ENCODE measurements at regions not wholly inside any gene's neighbourhood (a gene's known extent, or its start where the extent isn't known, plus 50 kb on each side); places are given as distances from the start of the nearest gene placed in this dataset.
"Not testable (repeated sequence)": the region's sequence is repeated elsewhere in the genome, so short reads cannot be mapped to it uniquely, and the experiment has no call there.

DNA sequence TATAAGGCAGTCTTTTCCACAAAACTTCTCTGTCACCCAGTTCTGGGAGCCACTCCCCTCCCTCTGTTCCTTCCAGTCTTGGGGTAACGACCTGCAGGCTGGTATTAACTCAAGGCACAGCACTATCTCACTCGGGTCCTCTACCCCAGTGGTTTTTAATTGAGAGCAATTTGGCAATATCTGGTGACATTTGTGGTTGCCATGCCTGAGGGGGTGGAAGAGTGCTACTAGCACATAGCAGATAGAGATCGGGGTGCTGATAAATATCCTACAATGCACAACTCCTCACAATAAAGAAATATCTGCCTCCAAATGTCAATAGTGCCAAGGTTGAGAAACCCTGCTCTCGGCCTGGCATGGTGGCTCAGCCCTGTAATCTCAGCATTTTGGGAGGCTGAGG lies 117.7 kb upstream of the ABCC4 start:
- Histone ChIP-seq H3K9me3 (no peaks in the 10 kb centered on the region), H3K4me3 (no peak overlapping the region), H3K27me3 (no peaks in the 10 kb centered on the region), H3K36me3 (no peaks in the 10 kb centered on the region), H3K27ac (no peak overlapping the region), H3K4me1 (no peaks in the 10 kb centered on the region)
- intact Hi-C loops (cut with DNase I), result no loop called here
- no peak for DNase-seq (ENCODE audit: extremely low spot score in 2 of 2)
- TF ChIP-seq POLR2AphosphoS5 (IDR thresholded peaks at IDR 0.05; ENCODE audit: insufficient read depth in 1 of 2, low read depth in 1 of 2) (no peak), POLR2A (IDR thresholded peaks at IDR 0.05) (no peak)
- TF ChIP-seq, protein P1, sequence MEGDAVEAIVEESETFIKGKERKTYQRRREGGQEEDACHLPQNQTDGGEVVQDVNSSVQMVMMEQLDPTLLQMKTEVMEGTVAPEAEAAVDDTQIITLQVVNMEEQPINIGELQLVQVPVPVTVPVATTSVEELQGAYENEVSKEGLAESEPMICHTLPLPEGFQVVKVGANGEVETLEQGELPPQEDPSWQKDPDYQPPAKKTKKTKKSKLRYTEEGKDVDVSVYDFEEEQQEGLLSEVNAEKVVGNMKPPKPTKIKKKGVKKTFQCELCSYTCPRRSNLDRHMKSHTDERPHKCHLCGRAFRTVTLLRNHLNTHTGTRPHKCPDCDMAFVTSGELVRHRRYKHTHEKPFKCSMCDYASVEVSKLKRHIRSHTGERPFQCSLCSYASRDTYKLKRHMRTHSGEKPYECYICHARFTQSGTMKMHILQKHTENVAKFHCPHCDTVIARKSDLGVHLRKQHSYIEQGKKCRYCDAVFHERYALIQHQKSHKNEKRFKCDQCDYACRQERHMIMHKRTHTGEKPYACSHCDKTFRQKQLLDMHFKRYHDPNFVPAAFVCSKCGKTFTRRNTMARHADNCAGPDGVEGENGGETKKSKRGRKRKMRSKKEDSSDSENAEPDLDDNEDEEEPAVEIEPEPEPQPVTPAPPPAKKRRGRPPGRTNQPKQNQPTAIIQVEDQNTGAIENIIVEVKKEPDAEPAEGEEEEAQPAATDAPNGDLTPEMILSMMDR (IDR thresholded peaks at IDR 0.05), result no peak

DNA sequence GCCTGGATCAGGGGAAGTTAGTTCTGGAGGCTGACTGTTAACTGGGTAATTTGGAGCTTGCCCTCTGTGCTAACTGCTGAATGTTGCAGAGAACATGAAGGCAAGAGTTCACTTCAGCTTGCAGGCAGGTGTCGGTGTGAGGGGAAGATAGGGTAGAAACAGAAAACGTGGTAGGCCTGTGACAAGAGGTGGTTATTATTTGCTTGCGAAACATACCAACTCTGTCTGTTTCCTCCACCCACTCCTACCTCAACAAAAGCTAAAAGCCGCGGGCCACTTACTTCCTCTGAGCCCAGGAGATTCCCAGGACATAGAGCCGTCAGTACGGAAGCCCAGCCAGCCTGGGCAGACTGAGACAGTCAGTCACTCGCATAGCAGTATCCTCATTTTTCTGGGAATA lies 119.2 kb upstream of the ABCC4 start:
- H3K27ac ChIP-seq, result no peak overlapping the region
- H3K4me3 ChIP-seq, result no peak overlapping the region
- no peaks in the 10 kb centered on the region for H3K9me3 ChIP-seq
- no peaks in the 10 kb centered on the region for H3K4me1 ChIP-seq
- no peaks in the 10 kb centered on the region for H3K27me3 ChIP-seq
- H3K36me3 ChIP-seq, result no peaks in the 10 kb centered on the region
- intact Hi-C loops (cut with DNase I), result no loop called here
- TF ChIP-seq, protein P1 (IDR thresholded peaks at IDR 0.05), result no peak
- TF ChIP-seq POLR2A (IDR thresholded peaks at IDR 0.05) (no peak), POLR2AphosphoS5 (IDR thresholded peaks at IDR 0.05; ENCODE audit: insufficient read depth in 1 of 2, low read depth in 1 of 2) (no peak)
- DNase-seq (ENCODE audit: extremely low spot score in 2 of 2), result peak in 1 of 2 donors; percentile 69

DNA sequence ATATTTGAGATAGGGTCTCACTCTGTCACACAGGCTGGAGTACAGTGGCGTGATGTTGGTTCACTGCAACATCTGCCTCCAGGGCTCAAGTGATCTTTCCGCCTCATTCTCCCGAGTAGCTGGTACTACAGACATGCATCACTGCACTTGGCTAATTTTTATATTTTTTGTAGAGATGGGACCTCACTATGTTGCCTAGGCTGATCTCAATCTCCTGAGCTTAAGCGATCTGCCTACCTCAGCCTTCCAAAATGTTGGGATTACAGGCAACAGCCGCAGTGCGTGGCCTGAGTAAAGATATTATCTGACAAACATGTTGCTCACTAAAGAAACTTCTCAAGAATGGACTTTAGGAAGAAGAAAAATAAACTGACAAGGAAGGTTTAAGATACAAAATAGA lies 125.4 kb upstream of the ABCC4 start:
- no peaks in the 10 kb centered on the region for H3K9me3 ChIP-seq
- DNase-seq (ENCODE audit: extremely low spot score in 2 of 2), result peak in 1 of 2 donors; percentile 25
- intact Hi-C loops (cut with DNase I), result no loop called here
- H3K4me3 ChIP-seq, result no peak overlapping the region
- TF ChIP-seq, protein P1 (IDR thresholded peaks at IDR 0.05), result no peak
- TF ChIP-seq POLR2AphosphoS5 (IDR thresholded peaks at IDR 0.05; ENCODE audit: insufficient read depth in 1 of 2, low read depth in 1 of 2) (no peak), POLR2A (IDR thresholded peaks at IDR 0.05) (no peak)
- no peaks in the 10 kb centered on the region for H3K4me1 ChIP-seq
- H3K27me3 ChIP-seq, result no peaks in the 10 kb centered on the region
- H3K27ac ChIP-seq, result no peak overlapping the region
- no peaks in the 10 kb centered on the region for H3K36me3 ChIP-seq

DNA sequence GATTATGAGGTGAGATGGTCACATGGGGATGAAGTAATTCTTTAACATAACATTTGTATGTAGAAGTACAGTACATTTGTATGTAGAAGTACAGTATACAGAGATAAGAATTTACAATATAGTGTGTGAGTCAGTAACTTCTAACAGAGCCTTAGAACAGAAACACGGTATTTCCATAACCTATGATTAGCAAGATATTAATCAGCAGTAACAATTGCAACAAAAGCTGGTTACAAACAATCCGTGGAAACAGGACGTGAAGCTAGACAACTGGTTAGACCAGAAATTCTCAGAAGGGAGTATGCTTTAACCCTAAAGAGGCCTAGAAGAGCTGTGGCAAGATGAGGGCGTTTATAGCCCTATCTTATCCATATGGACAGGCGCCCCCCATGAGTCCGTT lies 122.0 kb upstream of the CLDN10 start:
- H3K27ac ChIP-seq; H3K36me3 ChIP-seq; H3K9me3 ChIP-seq; DNase-seq (ENCODE audit: extremely low spot score in 2 of 2); H3K27me3 ChIP-seq; H3K4me1 ChIP-seq; H3K4me3 ChIP-seq; intact Hi-C loops (cut with DNase I): not testable (repeated sequence)

DNA sequence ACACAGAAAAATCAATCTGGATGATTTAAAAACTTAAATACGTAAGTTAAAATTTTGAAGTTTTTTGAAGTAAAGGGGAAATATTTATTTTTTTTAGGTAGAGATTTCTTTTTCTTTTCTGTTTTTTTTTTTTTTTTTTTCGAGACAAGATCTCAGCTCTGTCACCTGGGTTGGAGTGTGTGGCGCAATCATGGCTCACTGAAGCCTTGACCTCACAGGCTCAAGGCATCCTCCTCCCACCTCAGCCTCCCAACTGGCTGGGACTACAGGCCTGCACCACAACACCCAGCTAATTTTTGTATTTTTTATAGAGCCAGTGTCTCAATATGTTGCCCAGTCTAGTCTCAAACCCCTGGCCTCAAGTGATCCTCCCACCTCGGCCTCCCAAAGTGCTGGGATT lies 120.4 kb upstream of the CLDN10 start:
- Histone ChIP-seq H3K27me3 (no peaks in the 10 kb centered on the region), H3K9me3 (no peaks in the 10 kb centered on the region), H3K4me1 (no peaks in the 10 kb centered on the region), H3K27ac (no peak overlapping the region), H3K4me3 (no peak overlapping the region), H3K36me3 (no peaks in the 10 kb centered on the region)
- intact Hi-C loops (cut with DNase I), result no loop called here
- TF ChIP-seq POLR2A (IDR thresholded peaks at IDR 0.05) (no peak), POLR2AphosphoS5 (IDR thresholded peaks at IDR 0.05; ENCODE audit: insufficient read depth in 1 of 2, low read depth in 1 of 2) (no peak)
- TF ChIP-seq, protein P1 (IDR thresholded peaks at IDR 0.05), result no peak
- no peak for DNase-seq (ENCODE audit: extremely low spot score in 2 of 2)

DNA sequence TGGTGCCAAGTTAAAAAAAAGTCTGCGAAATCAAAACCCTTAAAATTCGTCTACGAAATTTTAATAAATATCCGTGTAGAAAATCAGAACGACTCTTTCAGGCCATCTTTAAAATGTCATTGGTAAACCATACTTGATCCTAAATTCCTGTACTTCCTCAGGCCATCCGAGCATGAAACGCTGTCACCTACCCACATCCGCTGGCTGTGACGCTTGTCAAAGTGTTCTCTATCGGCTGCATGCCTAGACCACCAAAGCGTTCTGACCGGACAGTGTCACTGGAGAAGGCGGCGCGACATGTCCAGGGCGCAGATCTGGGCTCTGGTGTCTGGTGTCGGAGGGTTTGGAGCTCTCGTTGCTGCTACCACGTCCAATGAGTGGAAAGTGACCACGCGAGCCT lies 119.0 kb upstream of the CLDN10 start:
- no peak for DNase-seq (ENCODE audit: extremely low spot score in 2 of 2)
- H3K36me3 ChIP-seq, result no peaks in the 10 kb centered on the region
- TF ChIP-seq, protein P1 (IDR thresholded peaks at IDR 0.05), result no peak
- TF ChIP-seq POLR2A (IDR thresholded peaks at IDR 0.05), result no peak
- no peak for TF ChIP-seq POLR2AphosphoS5 (IDR thresholded peaks at IDR 0.05; ENCODE audit: insufficient read depth in 1 of 2, low read depth in 1 of 2)
- no peaks in the 10 kb centered on the region for H3K9me3 ChIP-seq
- H3K27me3 ChIP-seq, result no peaks in the 10 kb centered on the region
- intact Hi-C loops (cut with DNase I), result no loop called here
- no peak overlapping the region for H3K4me3 ChIP-seq
- no peak overlapping the region for H3K27ac ChIP-seq
- no peaks in the 10 kb centered on the region for H3K4me1 ChIP-seq
